Uterus (tissue), 3 donors: ENCODE measurements at regions not wholly inside any gene's neighbourhood (a gene's known extent, or its start where the extent isn't known, plus 50 kb on each side); places are given as distances from the start of the nearest gene placed in this dataset.

Source experiments
- DNase-seq, 2 donors: peaks; one replicate each; pipeline ENCODE4 v3.0.0-alpha.2; 2019 to 2020
- H3K27ac ChIP-seq, 2 donors: fragments of 200-600 bp; sonication (generic); 1 replicate in 1 of 2; 2 replicates in 1 of 2; pipeline ENCODE4 v1.5.1; 2016 to 2018
- H3K27me3 ChIP-seq, 2 donors: fragments of 200-600 bp; sonication (generic); one replicate each; pipeline ENCODE4 v1.5.1; 2018 to 2019; ENCODE audit warnings: control low read depth in 1 of 2
- H3K36me3 ChIP-seq, 2 donors: fragments of 200-600 bp; sonication (generic); one replicate each; pipeline ENCODE4 v1.5.1; 2019; ENCODE audit warnings: control low read depth in 1 of 2
- H3K4me1 ChIP-seq, 2 donors: fragments of 200-600 bp; sonication (generic); one replicate each; pipeline ENCODE4 v1.5.1; 2018 to 2019; ENCODE audit warnings: control low read depth in 1 of 2
- H3K4me3 ChIP-seq, 2 donors: fragments of 200-600 bp; sonication (generic); 1 replicate in 1 of 2; 2 replicates in 1 of 2; pipeline ENCODE4 v1.5.1; 2018 to 2019; ENCODE audit warnings: mild to moderate bottlenecking in 1 of 2
- H3K9me3 ChIP-seq, 2 donors: fragments of 200-600 bp; sonication (generic); one replicate each; pipeline ENCODE4 v1.5.1; 2019; ENCODE audit warnings: control low read depth in 1 of 2
- POLR2A ChIP-seq, 2 donors: fragments of 450-650 bp; IDR thresholded peaks; one replicate each; pipeline ENCODE4 v1.6.1; 2016; ENCODE audit warnings: antibody characterized with exemption in 2 of 2, mild to moderate bottlenecking in 1 of 2, moderate library complexity in 1 of 2
- intact Hi-C: fragments of 100-400 bp; cut with DNase I; formaldehyde crosslinking; loops from one replicate; pipeline ENCODE4 v1.15.1; 2023; ENCODE audit warnings: low total_unique reads
- TF ChIP-seq, protein P1 (sequence below), 4 experiments: fragments of 200-600 bp in 2 of 4; fragments of 450-650 bp in 2 of 4; sonication (generic) in 2 of 4; IDR thresholded peaks; one replicate each; pipeline ENCODE4 v1.5.1; 2016 to 2019; ENCODE audit warnings: antibody characterized with exemption in 4 of 4, mild to moderate bottlenecking in 2 of 4, moderate library complexity in 1 of 4
- donor health status: DM: yes; HTN: yes; CAD: no.

GRCh38 chr12:83971781-83972180 lies 940.8 kb downstream of the SLC6A15 start:
- DNase-seq, result no peak
- Histone ChIP-seq H3K4me1 (no peaks in the 10 kb centered on the region), H3K36me3 (no peaks in the 10 kb centered on the region), H3K27me3 (no peaks in the 10 kb centered on the region), H3K27ac (no peak overlapping the region), H3K4me3 (no peak overlapping the region), H3K9me3 (no peaks in the 10 kb centered on the region)
- TF ChIP-seq, protein P1, sequence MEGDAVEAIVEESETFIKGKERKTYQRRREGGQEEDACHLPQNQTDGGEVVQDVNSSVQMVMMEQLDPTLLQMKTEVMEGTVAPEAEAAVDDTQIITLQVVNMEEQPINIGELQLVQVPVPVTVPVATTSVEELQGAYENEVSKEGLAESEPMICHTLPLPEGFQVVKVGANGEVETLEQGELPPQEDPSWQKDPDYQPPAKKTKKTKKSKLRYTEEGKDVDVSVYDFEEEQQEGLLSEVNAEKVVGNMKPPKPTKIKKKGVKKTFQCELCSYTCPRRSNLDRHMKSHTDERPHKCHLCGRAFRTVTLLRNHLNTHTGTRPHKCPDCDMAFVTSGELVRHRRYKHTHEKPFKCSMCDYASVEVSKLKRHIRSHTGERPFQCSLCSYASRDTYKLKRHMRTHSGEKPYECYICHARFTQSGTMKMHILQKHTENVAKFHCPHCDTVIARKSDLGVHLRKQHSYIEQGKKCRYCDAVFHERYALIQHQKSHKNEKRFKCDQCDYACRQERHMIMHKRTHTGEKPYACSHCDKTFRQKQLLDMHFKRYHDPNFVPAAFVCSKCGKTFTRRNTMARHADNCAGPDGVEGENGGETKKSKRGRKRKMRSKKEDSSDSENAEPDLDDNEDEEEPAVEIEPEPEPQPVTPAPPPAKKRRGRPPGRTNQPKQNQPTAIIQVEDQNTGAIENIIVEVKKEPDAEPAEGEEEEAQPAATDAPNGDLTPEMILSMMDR (IDR thresholded peaks at IDR 0.05), result no peak
- TF ChIP-seq POLR2A (IDR thresholded peaks at IDR 0.05), result no peak
- intact Hi-C loops, result no loop called here

- Histone ChIP-seq H3K36me3 (no peaks in the 10 kb centered on the region), H3K4me1 (no peaks in the 10 kb centered on the region), H3K27ac (no peak overlapping the region), H3K9me3 (no peaks in the 10 kb centered on the region), H3K27me3 (no peaks in the 10 kb centered on the region), H3K4me3 (no peak overlapping the region)
- TF ChIP-seq, protein P1 (IDR thresholded peaks at IDR 0.05), result no peak
- TF ChIP-seq POLR2A (IDR thresholded peaks at IDR 0.05), result no peak
- no peak for DNase-seq
- intact Hi-C loops, result no loop called here
Measured at GRCh38 chr12:83960767-83961166, 951.8 kb downstream of the SLC6A15 start.

- Histone ChIP-seq H3K4me1 (no peaks in the 10 kb centered on the region), H3K36me3 (no peaks in the 10 kb centered on the region), H3K27me3 (no peaks in the 10 kb centered on the region), H3K27ac (no peak overlapping the region), H3K4me3 (no peak overlapping the region), H3K9me3 (no peaks in the 10 kb centered on the region)
- intact Hi-C loops, result no loop called here
- DNase-seq, result no peak
- TF ChIP-seq, protein P1 (IDR thresholded peaks at IDR 0.05), result no peak
- TF ChIP-seq POLR2A (IDR thresholded peaks at IDR 0.05), result no peak
Measured at GRCh38 chr12:83958997-83959396, 953.6 kb downstream of the SLC6A15 start.

- TF ChIP-seq POLR2A (IDR thresholded peaks at IDR 0.05), result no peak
- TF ChIP-seq, protein P1 (IDR thresholded peaks at IDR 0.05), result no peak
- H3K4me3 ChIP-seq, result no peak overlapping the region
- DNase-seq, result no peak
- intact Hi-C loops, result no loop called here
- H3K27ac ChIP-seq, result no peak overlapping the region
- H3K9me3 ChIP-seq, result no peaks in the 10 kb centered on the region
- no peaks in the 10 kb centered on the region for H3K36me3 ChIP-seq
- H3K4me1 ChIP-seq, result no peaks in the 10 kb centered on the region
- no peaks in the 10 kb centered on the region for H3K27me3 ChIP-seq
Measured at GRCh38 chr12:83954956-83955601, 957.5 kb downstream of the SLC6A15 start.

- intact Hi-C loops, result no loop called here
- no peak for DNase-seq
- no peaks in the 10 kb centered on the region for H3K27me3 ChIP-seq
- H3K4me1 ChIP-seq, result no peaks in the 10 kb centered on the region
- H3K9me3 ChIP-seq, result no peaks in the 10 kb centered on the region
- H3K36me3 ChIP-seq, result no peaks in the 10 kb centered on the region
- no peak overlapping the region for H3K27ac ChIP-seq
- TF ChIP-seq, protein P1 (IDR thresholded peaks at IDR 0.05), result no peak
- TF ChIP-seq POLR2A (IDR thresholded peaks at IDR 0.05), result no peak
- no peak overlapping the region for H3K4me3 ChIP-seq
Measured at GRCh38 chr12:83954071-83954789, 958.4 kb downstream of the SLC6A15 start.
